GM20000 (cell line): ENCODE measurements at regions not wholly inside any gene's neighbourhood (a gene's known extent, or its start where the extent isn't known, plus 50 kb on each side); places are given as distances from the start of the nearest gene placed in this dataset.

ENCODE experiments used
- DNase-seq: peaks from one replicate; pipeline ENCODE4 v3.0.0; 2012; ENCODE audit warnings: low spot score
- CTCF ChIP-seq: IDR thresholded peaks from 2 replicates; pipeline ENCODE4 v1.5.1; 2012; ENCODE audit warnings: mild to moderate bottlenecking, control low read depth; ENCODE audit errors: extremely low read depth, missing control alignments

- TF ChIP-seq CTCF = no peak
- DNase-seq = no peak
These were observed 1532.3 kb upstream of the TMEM132C start for GRCh38 chr12:126734710-126735109.

- no peak for DNase-seq
- TF ChIP-seq CTCF = no peak
These were observed 1525.3 kb upstream of the TMEM132C start for GRCh38 chr12:126741536-126742240.

- no peak for TF ChIP-seq CTCF
- DNase-seq = no peak
These were observed 1524.7 kb upstream of the TMEM132C start for GRCh38 chr12:126742241-126742641.

GRCh38 chr12:126747530-126748149, 1519.3 kb upstream of the TMEM132C start:
- peak; percentile 53 for TF ChIP-seq CTCF
- DNase-seq = peak; percentile 51

GRCh38 chr12:126752021-126752420, 1514.9 kb upstream of the TMEM132C start:
- DNase-seq = no peak
- TF ChIP-seq CTCF = no peak

GRCh38 chr12:126757326-126757725, 1509.6 kb upstream of the TMEM132C start:
- no peak for DNase-seq
- no peak for TF ChIP-seq CTCF

- TF ChIP-seq CTCF = no peak
- no peak for DNase-seq
These were observed 1506.9 kb upstream of the TMEM132C start for GRCh38 chr12:126760092-126760491.
